HS-5 (cell line): ENCODE measurements at regions not wholly inside any gene's neighbourhood (a gene's known extent, or its start where the extent isn't known, plus 50 kb on each side); places are given as distances from the start of the nearest gene placed in this dataset.

Experiments used
- DNase-seq: peaks from one replicate; pipeline ENCODE4 v3.0.0-alpha.2; 2012; ENCODE audit warnings: low read depth

DNA sequence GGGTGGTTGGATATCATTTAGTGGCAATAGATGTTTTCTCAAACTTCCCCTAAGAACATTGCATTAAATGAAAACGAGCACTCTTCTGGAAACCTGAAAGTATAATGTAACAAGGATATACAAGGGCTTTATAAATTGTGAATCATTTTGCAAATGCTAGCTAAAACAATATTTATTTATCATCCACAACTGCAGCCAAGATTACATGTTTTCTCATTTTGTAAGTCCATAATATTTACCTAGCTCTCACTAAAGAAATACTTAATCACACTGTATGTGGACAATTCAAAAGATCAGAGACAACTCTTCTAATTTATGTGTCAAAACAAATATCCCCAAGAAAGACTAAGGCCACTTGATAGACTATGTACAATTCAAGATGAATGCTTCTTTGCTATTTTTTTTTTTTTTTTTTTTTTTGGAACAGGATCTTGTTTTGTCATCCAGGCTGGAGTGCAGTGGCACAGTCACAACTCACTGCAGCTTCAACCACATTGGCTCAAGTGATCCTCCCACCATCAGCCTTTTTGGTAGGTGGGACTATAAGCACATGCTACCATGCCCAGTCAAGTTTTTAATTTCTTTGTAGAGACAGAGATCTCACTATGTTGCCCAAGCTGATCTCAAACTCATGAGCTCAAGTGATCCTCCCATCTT is 427.7 kb upstream of the THBS1 start:
- no peak for DNase-seq

DNA sequence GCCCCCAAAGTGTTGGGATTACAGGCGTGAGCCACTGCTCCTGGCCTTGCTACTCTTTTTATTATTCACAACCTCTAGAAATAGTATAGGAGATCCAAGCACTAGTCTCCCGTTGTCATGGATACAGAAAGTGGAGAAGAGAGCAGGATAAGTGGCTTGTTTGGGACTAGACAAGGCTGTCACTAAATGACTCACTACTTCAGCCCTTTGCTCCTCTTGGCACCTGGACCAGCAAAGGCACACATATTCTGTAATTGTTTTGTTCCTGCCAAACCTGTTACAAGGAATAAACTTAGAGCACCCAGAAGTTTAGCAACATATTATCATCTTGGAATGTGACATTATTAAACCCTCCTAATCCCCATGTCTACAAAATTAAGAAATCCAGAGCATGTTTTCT is 427.2 kb upstream of the THBS1 start:
- DNase-seq, result no peak

DNA sequence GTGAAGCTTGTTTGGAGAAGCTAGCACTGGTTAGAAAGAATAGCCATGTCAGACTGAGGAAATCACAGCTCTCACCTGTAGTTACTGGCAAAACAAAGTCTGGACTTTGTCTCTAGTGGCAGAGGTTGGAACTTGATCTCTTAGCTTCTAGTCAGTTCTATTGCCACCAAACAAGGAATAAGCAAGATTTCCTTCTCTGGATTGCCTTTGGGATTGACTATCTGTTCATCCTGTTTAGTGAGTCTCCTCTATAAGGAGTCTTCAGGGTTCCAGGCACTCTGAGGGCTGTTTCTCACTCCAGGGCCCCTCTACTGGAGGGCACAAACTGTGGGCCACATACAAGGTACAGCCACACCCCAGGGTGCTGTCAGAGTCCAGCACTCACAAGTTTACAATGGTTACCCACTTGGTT is 426.6 kb upstream of the THBS1 start:
- DNase-seq, result no peak

DNA sequence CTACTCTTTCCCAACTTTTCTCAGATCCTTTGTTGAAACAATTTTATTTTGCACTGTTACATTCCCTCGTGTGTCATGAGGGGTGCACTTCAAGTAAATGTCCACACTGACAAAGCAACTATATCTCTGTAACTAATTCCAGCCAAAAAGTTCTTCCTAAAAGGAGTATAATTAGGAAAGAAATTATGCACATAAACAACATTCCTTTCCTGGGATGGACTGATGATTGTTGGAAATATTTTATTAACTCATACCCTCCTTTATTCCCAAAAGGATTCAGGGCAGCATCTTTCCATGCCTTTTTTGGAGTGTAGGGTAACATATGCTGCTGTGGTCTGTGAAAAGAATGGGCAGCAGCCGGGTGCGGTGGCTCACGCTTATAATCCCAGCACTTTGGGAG is 426.1 kb upstream of the THBS1 start:
- no peak for DNase-seq

DNA sequence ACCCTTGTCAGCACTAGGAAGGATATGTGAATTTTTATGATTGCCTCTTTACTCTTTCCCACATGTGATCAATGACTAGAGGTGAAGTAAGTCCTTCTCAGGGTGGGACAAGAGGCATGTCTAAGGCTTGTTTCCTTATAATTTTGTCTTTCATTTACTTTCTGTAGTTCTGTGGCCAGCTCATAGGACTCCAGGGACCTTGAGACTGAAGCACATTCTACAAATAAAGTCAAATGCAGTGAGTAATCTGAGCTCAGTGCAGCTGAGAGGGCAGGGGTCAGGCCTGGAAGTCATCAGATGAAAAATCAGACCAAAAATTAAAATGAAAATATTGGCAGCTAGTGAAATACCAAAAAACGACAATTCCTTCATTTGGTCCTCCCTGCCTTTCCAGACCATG is 424.7 kb upstream of the THBS1 start:
- no peak for DNase-seq

DNA sequence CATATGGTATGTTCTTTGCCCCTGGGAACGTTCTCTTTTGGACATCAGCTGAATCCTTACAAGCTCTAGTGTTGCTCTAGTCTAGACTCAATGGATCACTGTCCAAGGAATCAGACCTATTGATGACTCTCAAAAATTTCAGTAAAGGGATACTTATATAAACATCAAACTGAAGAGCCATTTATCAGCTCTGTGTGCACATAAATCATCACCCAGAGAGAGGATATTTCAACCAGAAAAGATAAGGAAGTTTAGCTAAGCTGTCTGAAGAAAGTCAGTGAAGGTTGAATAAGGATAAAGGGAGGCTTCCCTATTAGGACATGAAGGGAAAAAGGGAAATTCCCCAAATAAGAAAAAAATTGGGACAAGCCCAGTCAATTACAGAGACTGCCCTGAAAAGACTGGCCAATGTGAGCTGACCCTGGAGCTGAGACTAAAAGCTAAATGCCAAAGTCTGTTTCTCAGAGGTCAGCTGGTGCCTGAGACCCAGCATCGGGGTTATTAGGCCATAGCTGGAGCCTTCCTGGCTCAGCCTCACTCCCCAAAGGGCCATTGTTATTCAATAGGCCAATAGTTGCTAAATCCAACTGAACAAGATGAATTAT is 424.1 kb upstream of the THBS1 start:
- DNase-seq, result no peak

DNA sequence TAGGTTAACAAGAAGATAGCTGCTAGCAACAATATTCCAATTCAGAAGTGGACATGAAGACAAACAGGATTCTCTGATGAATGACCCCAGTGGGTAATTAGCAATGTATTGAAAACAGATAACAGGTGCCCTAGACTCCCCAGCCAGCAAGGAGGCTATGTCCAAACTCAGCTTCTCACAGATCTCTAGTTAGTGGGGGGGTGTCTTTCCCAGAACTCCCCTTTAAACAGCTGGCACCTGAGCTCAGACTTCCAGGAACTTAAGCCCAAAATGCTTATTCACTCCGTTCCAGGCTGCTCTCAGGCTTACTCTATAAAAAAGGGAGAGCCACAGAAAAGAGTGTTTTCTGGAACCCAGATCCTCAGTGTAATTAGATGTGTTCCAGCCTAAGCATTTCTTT is 423.0 kb upstream of the THBS1 start:
- no peak for DNase-seq

DNA sequence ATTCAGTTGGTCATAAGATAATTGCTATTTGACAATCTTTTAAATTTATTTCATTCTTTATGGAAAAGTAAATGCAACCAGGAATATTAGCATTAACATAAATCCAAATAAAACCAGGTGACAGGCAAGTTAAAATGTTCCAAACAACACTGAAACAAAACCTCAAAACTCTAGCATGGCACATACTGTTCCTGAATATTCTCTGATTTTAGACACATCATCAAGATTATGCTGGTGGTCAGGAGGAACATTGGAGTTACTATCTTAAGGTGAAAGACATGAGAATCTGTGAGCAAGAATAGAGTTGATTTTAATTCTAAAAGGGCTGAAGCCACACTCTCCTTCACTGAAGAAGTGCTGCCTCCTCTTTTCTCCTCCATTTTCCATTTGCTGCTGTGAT is 421.0 kb upstream of the THBS1 start:
- DNase-seq, result no peak

DNA sequence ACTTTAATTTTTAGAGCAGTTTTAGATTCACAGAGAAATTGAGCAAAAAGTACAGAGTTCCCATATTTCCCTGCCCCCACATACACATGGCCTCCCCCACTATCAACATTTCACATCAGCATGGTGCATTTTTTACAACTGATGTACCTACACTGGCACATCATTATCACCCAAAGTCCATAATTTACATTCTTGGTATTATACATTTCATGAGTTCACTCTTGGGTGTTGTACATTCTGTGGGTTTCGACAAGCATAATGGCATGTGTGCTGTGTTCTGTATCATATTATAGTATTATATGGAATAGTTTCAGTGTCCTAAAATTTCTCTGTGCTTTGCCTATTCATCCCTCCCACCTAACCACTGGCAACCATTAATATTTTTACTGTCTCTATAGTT is 419.8 kb upstream of the THBS1 start:
- DNase-seq, result no peak

DNA sequence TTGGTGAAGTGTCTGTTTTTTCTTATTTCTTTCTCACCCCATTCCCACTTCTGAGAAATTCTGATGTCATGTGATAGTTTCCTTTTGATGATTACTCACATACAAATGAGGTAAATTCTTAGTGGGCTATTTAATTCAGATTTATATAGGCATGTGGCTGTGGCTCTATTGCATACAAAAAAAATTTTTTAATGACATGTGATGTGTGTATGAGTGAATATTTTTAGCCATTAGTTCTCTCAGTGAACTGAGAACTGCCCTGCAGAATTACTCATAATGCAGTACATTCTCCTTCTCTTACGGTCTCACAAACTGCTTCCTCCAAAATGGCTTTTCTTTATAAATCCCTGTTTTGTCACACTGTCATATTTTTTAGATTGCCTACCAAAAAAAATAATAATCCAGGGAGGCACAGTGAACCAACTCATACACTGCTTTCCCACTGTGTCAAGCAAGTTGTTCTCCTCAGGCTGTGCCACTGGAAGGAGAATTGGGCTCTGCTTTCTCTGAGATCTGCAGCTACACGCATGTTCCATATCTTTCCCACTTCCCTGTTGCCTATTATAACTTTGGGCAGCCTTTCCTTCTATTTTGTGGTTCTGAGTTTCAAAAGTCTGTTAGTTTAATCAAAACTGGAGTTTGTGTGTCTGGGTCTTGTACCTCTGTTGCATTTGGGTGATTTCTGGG is 415.7 kb upstream of the THBS1 start:
- no peak for DNase-seq

DNA sequence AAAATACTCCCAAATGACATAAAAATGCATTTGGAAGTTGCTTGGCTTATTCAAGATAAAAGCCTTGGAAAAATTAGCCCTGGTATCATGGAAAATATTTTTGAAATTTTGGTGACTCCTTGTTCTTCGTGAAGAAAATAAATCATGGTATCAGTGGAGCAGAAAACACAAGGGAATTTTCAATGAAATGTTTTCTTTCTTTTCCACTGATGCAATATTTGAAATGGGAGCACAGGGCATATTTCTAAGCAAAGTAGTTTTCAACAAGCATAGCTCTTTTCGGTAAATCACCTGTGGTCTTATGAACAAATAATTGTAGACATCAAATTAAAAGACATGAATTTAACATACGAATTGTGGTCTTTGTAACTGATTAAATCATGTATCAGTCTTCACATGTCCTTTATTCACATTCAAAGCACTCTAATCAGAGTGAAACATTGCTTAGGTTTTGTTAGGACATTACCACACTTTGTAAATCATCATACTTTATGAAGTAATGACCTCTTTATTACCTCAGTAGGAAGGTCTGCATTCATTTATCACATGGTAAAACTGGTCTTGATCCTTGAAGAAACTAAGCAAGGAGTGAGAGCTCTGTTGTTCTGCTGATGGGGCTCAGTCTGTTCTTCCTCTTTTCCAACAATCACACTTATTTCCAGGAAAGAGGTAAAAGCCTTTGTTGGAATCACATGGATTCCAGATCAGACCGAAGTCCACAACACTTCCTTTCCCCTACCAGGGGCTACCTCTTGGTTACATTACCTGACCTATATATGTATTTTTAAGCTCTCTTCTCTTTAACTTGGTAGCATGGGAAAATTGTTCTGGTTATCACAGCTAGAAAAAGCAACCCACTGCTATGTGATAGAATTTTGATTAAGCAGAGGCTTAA is 413.5 kb upstream of the THBS1 start:
- DNase-seq, result no peak

DNA sequence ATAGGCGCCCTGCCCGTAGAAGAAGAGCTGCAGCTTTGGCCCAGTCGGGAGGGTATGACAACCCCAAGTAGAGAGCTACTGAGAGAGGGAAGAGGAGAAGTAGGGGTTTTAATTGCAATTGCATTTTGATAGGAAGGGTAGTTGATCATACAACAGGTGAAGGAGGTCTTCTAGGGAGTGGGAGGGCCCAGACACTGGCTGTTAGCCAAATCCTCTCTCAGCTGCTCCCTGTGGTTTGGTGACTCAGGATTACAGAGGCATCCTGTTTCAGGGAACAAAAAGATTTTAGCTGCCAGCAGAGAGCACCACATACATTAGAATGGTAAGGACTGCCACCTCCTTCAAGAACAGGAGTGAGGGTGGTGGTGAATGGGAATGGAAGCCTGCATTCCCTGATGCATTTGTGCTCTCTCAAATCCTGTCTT is 408.9 kb upstream of the THBS1 start:
- DNase-seq, result peak; percentile 90

DNA sequence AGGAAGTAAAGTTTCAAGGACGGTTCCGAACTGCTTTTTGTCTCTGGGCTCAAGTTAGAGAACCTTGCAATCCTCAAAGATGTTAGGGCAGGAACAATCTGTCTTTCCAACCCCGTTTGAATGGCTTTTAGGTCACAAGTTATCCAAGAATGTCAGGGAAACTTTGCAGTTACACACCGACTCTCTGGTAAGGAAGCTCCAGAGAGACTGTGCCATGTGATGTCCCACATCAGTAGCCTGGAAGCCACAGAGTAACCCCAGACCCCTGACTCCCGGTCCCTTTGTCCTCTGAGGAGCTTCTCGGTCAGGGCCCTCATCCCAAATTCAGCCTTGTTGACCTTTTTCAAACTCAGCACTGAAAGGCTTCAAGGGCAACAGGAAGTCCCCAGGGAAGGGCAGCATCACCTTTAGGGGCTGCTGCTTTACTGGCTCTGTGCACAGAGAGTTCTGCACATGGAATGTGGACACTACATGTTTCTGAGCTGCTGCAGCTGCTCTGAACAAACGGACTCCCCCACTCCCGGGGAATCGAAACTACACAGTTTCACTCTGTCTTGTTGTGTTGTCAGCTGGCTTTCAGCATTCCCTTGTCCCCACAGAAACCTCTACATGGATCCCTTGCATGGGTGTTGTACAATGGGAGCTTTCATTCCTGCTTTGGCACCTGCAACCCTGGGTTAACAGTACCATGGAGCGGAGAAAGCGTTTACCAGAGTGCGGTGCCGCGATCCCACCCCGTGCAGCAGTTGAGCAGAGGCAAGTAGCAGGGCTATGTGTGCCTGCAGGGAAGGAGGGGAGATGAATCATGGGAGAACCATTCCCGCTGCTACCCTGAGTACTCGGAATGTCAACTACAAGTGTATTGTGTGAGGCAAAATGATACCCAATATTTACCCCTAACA is 408.2 kb upstream of the THBS1 start:
- no peak for DNase-seq

DNA sequence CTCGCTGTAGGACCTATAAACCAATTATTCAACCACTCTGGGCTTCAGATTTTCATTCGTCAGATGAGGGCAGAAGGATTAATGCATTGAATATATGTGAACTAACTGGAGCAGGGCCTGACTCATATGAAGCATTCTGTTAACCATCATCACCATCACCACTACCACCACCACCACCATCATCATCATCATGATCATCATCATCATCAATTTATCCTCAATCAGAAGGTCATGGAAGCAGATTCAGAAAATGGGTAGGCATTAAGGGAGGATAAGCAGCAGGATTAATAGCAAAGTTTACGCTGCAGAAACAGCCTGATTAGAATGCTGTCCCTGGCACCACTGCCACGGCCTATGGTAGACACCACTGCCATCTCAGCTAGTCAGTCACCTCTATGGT is 407.5 kb upstream of the THBS1 start:
- no peak for DNase-seq

DNA sequence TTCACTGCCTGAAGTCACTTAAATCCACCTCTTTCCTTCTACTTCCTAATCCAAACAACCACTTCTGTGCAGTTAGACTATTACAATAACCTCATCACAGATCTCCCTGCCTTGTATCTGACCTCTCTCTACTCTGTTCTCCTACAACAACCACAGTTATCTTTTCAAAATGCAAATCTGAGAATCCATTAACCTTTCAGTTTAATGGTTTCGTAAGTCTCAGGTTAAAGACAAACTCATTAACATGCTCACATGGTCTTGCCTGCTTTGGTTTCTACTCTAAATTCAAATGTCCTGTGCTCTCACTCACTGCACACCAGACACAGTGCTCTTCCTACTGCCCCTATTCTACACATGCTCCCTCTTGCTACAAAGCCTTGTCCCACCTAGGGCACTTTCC is 406.5 kb upstream of the THBS1 start:
- DNase-seq, result no peak

DNA sequence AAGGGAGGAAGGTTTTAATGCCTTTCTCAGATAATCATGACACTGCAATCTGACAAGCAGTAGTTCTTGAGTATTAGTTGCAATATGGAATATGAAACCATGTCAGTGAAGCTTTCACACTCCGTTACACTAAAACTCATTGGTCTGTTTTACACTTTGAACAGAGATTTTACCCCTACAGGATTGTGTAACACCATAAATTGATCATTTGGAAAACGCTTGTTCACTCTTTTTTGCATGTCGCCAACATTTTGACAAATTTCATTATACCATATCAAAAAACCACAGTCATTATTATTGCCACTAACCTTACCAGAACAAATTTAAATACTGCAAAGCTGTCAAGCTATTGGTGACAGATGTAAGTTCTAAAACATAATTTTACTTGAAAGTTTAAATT is 404.8 kb upstream of the THBS1 start:
- no peak for DNase-seq

DNA sequence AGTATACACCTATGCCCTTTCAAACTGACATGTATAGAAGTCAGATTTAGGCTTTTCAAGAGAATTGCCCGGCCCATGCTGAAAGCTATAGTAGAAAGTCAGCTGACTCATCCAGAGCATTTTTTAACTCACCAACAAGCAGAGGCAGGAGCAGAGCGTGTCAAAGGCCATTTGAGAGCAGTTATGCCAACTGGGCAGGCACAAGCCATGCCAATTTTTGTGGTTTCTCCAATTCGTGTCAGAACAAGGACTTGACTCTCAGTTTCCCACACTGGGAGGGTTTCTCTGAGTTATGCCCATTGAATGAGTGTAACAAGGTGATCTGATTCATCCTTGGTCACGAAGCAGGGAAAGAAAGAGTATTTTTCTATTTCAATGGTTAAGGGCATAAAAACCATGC is 403.3 kb upstream of the THBS1 start:
- DNase-seq, result no peak

DNA sequence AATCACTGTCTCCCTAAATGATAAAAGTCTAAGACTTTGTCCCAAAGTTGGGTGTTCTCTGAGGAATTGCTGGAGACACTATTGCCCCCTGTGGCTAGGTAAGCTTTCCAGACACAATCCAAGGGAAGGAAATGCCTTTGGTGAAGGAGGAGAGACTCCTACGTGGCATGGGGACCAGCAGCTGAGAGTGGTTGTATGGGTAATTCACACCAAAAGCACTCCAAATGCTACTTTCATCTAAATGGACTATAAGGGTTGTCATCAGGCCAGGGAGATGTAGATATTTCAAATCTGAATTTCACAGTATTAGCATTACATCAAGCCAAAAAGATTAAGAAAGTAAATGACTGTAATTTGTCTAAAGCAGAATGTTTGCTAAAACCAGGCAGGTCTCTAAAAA is 400.8 kb upstream of the THBS1 start:
- no peak for DNase-seq

DNA sequence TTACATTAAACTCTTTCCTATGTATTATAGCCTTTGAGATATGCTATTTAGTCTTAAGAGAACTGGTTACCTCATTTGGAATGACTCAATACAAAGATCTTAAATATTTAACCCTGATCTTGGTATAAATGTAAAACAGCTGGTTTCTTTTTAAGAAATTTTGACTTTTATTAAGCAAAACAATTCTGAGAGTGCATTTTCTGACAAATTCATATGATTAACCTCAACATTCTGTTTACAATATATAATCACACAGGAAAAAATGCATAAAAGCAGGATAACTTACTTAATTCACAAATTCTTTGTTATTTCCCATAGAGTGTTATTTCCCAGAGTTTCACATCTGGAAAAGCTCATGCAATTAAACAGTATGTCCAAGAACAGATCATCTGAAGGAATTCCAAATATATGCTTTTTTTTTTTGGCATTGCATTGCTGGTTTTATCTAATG is 400.4 kb upstream of the THBS1 start:
- peak; percentile 68 for DNase-seq

DNA sequence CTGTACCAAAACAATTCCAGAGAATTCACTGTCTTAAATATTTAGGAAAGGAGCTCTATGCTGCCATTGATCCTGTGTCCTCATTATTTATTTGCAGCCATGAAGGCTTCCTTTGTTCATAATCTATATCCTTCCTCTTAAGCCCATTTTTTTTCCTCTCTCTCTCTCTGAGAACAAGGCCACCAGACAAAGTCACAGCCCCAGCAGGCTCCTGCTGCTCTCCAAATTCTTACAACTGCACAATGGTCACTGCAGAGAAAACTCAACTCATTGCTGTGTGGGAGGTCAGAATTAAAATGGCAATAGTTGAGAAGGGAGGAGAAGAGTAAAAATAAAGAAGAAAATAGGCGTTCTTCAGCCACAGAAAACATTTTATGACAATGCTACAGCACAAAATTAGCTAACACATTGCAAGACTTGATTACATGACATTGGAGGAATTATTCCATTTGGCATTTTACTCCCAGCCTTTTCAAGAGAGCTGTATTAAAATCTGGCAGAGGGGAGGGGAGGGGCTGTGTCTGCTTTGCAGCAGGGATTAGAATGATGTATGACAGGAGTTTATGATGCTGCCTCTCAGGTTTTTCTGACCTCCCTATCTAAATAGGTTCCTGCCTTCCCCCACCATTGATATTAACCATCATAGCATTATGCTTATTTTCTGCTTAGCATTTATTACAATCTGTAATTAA is 399.7 kb upstream of the THBS1 start:
- no peak for DNase-seq

DNA sequence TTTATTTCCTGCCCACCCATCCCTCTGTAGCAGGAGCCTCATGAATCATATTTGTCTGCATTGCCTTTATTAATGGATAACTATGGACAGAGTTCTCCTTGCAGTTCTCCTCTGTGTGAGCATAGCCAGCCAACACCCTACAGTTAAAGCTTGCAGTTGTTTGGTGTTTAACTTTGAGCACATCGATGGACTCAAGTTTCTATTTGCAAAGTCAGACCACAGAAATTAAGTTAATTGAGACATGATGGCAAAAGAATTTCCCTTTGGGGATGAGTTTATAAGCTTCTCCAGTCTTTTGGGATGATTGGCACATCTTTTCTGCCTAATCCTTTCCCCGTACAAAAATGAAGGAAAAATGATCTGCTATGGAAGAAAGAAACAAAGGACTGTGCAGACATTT is 398.9 kb upstream of the THBS1 start:
- no peak for DNase-seq
